Esophagus muscularis mucosa (tissue), 3 donors: ENCODE measurements at regions not wholly inside any gene's neighbourhood (a gene's known extent, or its start where the extent isn't known, plus 50 kb on each side); places are given as distances from the start of the nearest gene placed in this dataset.

Source experiments
- POLR2A ChIP-seq: fragments of 450-650 bp; IDR thresholded peaks from one replicate; pipeline ENCODE4 v1.6.1; 2017; ENCODE audit warnings: antibody characterized with exemption, moderate library complexity, mild to moderate bottlenecking, low read depth
- POLR2AphosphoS5 ChIP-seq, 2 donors: sonication (generic); formaldehyde crosslinking; IDR thresholded peaks; one replicate each; pipeline ENCODE4 v1.6.1; 2017; ENCODE audit warnings: antibody characterized with exemption in 2 of 2
- TF ChIP-seq, protein P1 (sequence below), 3 experiments: fragments of 200-600 bp in 2 of 3; fragments of 450-650 bp in 1 of 3; sonication (generic) in 2 of 3; IDR thresholded peaks; one replicate each; pipeline ENCODE4 v1.5.1; 2017 to 2019; ENCODE audit warnings: antibody characterized with exemption in 3 of 3, mild to moderate bottlenecking in 2 of 3, moderate library complexity in 1 of 3

DNA sequence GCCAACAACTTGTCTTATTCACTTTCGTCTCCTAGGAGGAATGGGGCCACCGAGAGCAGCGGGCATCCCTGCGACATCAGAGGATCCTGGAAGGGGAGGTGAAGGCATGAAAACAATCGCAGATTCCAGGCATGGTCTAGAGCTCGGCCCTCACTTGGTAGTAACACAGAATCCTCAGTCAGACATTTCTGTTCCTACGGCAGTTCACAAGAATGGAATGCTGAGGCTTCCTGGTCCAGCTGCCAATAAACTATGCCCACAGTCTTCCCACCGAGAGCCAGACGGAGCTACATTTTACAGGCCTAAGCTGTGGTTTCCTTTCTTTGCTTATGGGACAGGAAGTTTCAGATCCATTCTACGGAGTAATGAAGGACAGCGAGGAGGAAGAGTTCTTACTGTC lies 75.8 kb downstream of the OR13A1 start:
- TF ChIP-seq, protein P1, sequence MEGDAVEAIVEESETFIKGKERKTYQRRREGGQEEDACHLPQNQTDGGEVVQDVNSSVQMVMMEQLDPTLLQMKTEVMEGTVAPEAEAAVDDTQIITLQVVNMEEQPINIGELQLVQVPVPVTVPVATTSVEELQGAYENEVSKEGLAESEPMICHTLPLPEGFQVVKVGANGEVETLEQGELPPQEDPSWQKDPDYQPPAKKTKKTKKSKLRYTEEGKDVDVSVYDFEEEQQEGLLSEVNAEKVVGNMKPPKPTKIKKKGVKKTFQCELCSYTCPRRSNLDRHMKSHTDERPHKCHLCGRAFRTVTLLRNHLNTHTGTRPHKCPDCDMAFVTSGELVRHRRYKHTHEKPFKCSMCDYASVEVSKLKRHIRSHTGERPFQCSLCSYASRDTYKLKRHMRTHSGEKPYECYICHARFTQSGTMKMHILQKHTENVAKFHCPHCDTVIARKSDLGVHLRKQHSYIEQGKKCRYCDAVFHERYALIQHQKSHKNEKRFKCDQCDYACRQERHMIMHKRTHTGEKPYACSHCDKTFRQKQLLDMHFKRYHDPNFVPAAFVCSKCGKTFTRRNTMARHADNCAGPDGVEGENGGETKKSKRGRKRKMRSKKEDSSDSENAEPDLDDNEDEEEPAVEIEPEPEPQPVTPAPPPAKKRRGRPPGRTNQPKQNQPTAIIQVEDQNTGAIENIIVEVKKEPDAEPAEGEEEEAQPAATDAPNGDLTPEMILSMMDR (IDR thresholded peaks at IDR 0.05): no peak
- TF ChIP-seq POLR2A (no peak), POLR2AphosphoS5 (IDR thresholded peaks at IDR 0.05) (no peak)
